ENCODE measurements at regions not wholly inside any gene's neighbourhood (a gene's known extent, or its start where the extent isn't known, plus 50 kb on each side); places are given as distances from the start of the nearest gene placed in this dataset.

DNA sequence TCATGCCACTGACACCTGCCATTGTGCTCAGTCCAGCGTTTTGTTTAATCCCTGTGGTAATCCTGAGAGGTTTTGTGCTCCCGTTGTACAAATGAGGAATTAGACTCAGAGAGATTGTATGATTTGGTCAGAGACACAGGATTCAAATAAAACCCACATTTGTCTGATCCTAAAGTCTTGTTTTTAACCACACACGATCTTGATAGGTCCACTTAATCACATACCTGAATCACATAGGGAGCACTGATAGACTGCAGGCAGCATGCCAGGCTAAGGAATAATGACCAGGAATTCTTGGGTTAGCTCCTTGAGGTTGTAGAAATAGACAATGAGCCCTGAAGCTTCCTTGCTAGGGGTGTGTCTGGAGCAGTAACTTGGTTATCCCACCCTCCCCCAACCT is 202.6 kb upstream of the RGS6 start:
- Histone ChIP-seq H3K9ac (ENCODE audit: insufficient read depth in 1 of 2, low read length in 2 of 2) (no peak overlapping the region), H3K4me3 (no peak overlapping the region), H3K36me3 (ENCODE audit: control insufficient read depth in 4 of 4, insufficient read depth in 4 of 4, low read length in 4 of 4) (peaks cover 3 to 32% (median 20%) of the 10 kb centered on the region in 4 donors), H3K27ac (ENCODE audit: low read depth in 1 of 2, low read length in 1 of 2) (no peak overlapping the region), H3K27me3 (ENCODE audit: control insufficient read depth in 3 of 3, insufficient read depth in 3 of 3, low read length in 2 of 3) (no peaks in the 10 kb centered on the region), H3K4me1 (ENCODE audit: control insufficient read depth in 5 of 5, insufficient read depth in 5 of 5, low read length in 5 of 5) (peaks cover 0 to 1% (median 0%) of the 10 kb centered on the region in 5 donors), H3K9me3 (ENCODE audit: control insufficient read depth in 4 of 4, insufficient read depth in 3 of 4, low read length in 3 of 4) (no peaks in the 10 kb centered on the region)
- no peak for DNase-seq
- 87 to 96% methylated on average over 3 of the region's 3 CpGs for WGBS, 2 donors
- TF ChIP-seq, protein P1, sequence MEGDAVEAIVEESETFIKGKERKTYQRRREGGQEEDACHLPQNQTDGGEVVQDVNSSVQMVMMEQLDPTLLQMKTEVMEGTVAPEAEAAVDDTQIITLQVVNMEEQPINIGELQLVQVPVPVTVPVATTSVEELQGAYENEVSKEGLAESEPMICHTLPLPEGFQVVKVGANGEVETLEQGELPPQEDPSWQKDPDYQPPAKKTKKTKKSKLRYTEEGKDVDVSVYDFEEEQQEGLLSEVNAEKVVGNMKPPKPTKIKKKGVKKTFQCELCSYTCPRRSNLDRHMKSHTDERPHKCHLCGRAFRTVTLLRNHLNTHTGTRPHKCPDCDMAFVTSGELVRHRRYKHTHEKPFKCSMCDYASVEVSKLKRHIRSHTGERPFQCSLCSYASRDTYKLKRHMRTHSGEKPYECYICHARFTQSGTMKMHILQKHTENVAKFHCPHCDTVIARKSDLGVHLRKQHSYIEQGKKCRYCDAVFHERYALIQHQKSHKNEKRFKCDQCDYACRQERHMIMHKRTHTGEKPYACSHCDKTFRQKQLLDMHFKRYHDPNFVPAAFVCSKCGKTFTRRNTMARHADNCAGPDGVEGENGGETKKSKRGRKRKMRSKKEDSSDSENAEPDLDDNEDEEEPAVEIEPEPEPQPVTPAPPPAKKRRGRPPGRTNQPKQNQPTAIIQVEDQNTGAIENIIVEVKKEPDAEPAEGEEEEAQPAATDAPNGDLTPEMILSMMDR (IDR thresholded peaks at IDR 0.05; ENCODE audit: control extremely low read depth, extremely low read depth) = no peak
- no peak for ATAC-seq (ENCODE audit: insufficient read depth, low FRiP score)

DNA sequence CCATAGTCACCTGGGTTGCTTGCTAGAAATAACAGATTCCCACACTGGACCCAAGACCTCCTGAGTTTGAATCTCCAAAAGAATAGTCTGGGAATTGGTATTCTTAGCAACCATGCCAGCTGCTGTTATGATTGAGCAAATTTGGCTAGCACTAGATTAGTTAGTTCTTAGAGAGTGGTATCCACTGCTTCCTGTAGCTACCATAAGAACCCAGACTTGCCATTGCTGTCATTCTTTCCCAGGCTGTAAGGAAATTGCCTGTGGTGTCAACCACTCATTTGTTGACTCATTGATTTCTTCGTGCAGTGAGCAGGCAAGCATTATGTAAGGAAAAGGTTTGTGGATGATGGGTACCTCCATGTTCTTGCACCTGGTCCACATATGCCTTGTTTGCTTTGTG is 201.8 kb upstream of the RGS6 start:
- H3K27ac ChIP-seq (ENCODE audit: low read depth in 1 of 2, low read length in 1 of 2) = no peak overlapping the region
- no peak overlapping the region for H3K4me3 ChIP-seq
- H3K9me3 ChIP-seq (ENCODE audit: control insufficient read depth in 4 of 4, insufficient read depth in 3 of 4, low read length in 3 of 4) = no peaks in the 10 kb centered on the region
- no peaks in the 10 kb centered on the region for H3K27me3 ChIP-seq (ENCODE audit: control insufficient read depth in 3 of 3, insufficient read depth in 3 of 3, low read length in 2 of 3)
- H3K36me3 ChIP-seq (ENCODE audit: control insufficient read depth in 4 of 4, insufficient read depth in 4 of 4, low read length in 4 of 4) = peaks cover 0 to 29% (median 19%) of the 10 kb centered on the region in 4 donors
- ATAC-seq (ENCODE audit: insufficient read depth, low FRiP score) (no peak), DNase-seq (no peak)
- H3K4me1 ChIP-seq (ENCODE audit: control insufficient read depth in 5 of 5, insufficient read depth in 5 of 5, low read length in 5 of 5) = peaks cover 0 to 1% (median 0%) of the 10 kb centered on the region in 5 donors
- 79 to 88% methylated on average over 1 of the region's 1 CpG for WGBS, 2 donors
- H3K9ac ChIP-seq (ENCODE audit: insufficient read depth in 1 of 2, low read length in 2 of 2) = no peak overlapping the region
- TF ChIP-seq, protein P1 (IDR thresholded peaks at IDR 0.05; ENCODE audit: control extremely low read depth, extremely low read depth) = no peak

DNA sequence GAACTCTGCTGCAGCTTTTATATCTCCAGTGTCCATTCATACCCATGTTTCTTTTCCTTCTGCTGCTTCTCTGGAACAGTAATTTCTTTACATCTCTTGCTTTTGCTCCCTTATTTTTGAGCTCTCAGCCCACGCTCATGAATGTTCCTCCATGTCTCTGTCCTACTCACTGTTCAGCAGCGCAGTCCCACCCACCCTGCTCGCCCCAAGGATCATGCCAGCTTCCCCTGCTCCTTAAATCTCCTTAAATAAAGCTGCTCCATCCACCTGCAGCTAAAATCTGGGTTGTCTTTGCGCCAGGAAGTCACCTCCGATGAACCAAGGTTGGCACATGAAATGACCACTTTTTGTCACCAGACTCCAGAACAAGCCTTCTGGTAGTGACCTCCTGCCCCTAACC is 201.1 kb upstream of the RGS6 start:
- H3K27ac ChIP-seq (ENCODE audit: low read depth in 1 of 2, low read length in 1 of 2) = no peak overlapping the region
- no peaks in the 10 kb centered on the region for H3K4me1 ChIP-seq (ENCODE audit: control insufficient read depth in 5 of 5, insufficient read depth in 5 of 5, low read length in 5 of 5)
- no peak overlapping the region for H3K9ac ChIP-seq (ENCODE audit: insufficient read depth in 1 of 2, low read length in 2 of 2)
- ATAC-seq (ENCODE audit: insufficient read depth, low FRiP score) = no peak
- WGBS, 2 donors = 97 to 99% methylated on average over 5 of the region's 5 CpGs
- no peak for DNase-seq
- no peaks in the 10 kb centered on the region for H3K9me3 ChIP-seq (ENCODE audit: control insufficient read depth in 4 of 4, insufficient read depth in 3 of 4, low read length in 3 of 4)
- TF ChIP-seq, protein P1 (IDR thresholded peaks at IDR 0.05; ENCODE audit: control extremely low read depth, extremely low read depth) = no peak
- no peak overlapping the region for H3K4me3 ChIP-seq
- H3K27me3 ChIP-seq (ENCODE audit: control insufficient read depth in 3 of 3, insufficient read depth in 3 of 3, low read length in 2 of 3) = no peaks in the 10 kb centered on the region
- H3K36me3 ChIP-seq (ENCODE audit: control insufficient read depth in 4 of 4, insufficient read depth in 4 of 4, low read length in 4 of 4) = peaks cover 0 to 29% (median 20%) of the 10 kb centered on the region in 4 donors

DNA sequence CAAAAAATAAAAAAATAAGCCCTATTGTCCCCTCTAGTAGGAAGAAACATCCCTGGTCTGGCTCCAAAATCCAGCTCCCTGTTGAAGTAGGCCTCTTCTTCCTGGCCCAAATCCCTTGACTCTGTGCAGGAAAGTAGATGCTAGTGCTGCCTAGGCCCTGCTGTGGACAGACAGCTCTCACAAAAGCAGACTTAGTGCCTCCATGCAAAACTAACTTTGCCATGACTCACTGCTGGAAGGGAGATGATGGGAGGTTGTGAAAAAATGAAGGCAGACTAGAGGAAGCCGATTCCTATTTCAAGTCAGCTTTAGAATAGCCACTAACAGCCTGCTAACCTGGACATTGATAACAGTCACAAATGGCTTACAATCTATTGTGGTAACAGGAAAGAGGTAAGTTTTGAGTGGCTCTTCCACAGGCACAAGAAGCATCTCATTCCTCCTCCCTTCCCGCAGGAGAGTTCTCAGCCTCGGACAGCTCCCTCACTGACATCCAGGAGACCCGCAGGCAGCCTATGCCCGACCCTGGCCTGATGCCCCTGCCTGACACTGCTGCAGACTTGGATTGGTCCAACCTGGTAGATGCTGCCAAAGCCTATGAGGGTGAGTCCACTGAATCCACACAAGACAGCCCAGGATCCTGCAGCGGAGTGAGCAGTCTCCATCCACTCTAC is 198.9 kb upstream of the RGS6 start:
- no peak overlapping the region for H3K4me3 ChIP-seq
- no peaks in the 10 kb centered on the region for H3K4me1 ChIP-seq (ENCODE audit: control insufficient read depth in 5 of 5, insufficient read depth in 5 of 5, low read length in 5 of 5)
- H3K27me3 ChIP-seq (ENCODE audit: control insufficient read depth in 3 of 3, insufficient read depth in 3 of 3, low read length in 2 of 3) = no peaks in the 10 kb centered on the region
- DNase-seq (no peak), ATAC-seq (ENCODE audit: insufficient read depth, low FRiP score) (no peak)
- 93 to 94% methylated on average over 6 of the region's 6 CpGs for WGBS, 2 donors
- no peaks in the 10 kb centered on the region for H3K9me3 ChIP-seq (ENCODE audit: control insufficient read depth in 4 of 4, insufficient read depth in 3 of 4, low read length in 3 of 4)
- TF ChIP-seq, protein P1 (IDR thresholded peaks at IDR 0.05; ENCODE audit: control extremely low read depth, extremely low read depth) = no peak
- H3K27ac ChIP-seq (ENCODE audit: low read depth in 1 of 2, low read length in 1 of 2) = no peak overlapping the region
- peaks cover 0 to 42% (median 27%) of the 10 kb centered on the region in 4 donors for H3K36me3 ChIP-seq (ENCODE audit: control insufficient read depth in 4 of 4, insufficient read depth in 4 of 4, low read length in 4 of 4)
- H3K9ac ChIP-seq (ENCODE audit: insufficient read depth in 1 of 2, low read length in 2 of 2) = no peak overlapping the region

Measured in lung (tissue), 11 donors.